T-helper 2 cell treated with Interferon-gamma antibody and Interleukin-4, amounts not matched to agents 100 ng/mL and 5 ng/mL, for 36 hours (primary cell): ENCODE measurements at regions not wholly inside any gene's neighbourhood (a gene's known extent, or its start where the extent isn't known, plus 50 kb on each side); places are given as distances from the start of the nearest gene placed in this dataset.

Experiments
- intact Hi-C: fragments of 100-400 bp; cut with micrococcal nuclease; formaldehyde crosslinking; loops from one replicate; pipeline ENCODE4 v1.15.1; 2023

GRCh38 chr22:46026899-46027210 is 49.9 kb upstream of the WNT7B start:
- intact Hi-C loops, result no loop called here

GRCh38 chr22:46027211-46028105 is 50.5 kb upstream of the WNT7B start:
- intact Hi-C loops, result no loop called here

- intact Hi-C loops, result no loop called here
Observed at GRCh38 chr22:46028106-46028991, 51.4 kb upstream of the WNT7B start.

GRCh38 chr22:46029036-46029435 is 52.1 kb upstream of the WNT7B start:
- intact Hi-C loops, result no loop called here

- intact Hi-C loops, result loop anchor here (10.0 kb wide), 1 partner anchor 785 kb away; the partner anchor contains the start of gene KIAA0930
Observed at GRCh38 chr22:46029574-46030200, 52.7 kb upstream of the WNT7B start.

- intact Hi-C loops, result loop anchor here (10.0 kb wide), 1 partner anchor 786 kb away; the partner anchor contains the start of gene KIAA0930
Observed at GRCh38 chr22:46030231-46030880, 53.4 kb upstream of the WNT7B start.

GRCh38 chr22:46031066-46031465 is 54.1 kb upstream of the WNT7B start:
- intact Hi-C loops, result loop anchor here (10.0 kb wide), 1 partner anchor 786 kb away; the partner anchor contains the start of gene KIAA0930

- intact Hi-C loops, result loop anchor here (10.0 kb wide), 1 partner anchor 787 kb away; the partner anchor contains the start of gene KIAA0930
Observed at GRCh38 chr22:46031557-46031956, 54.6 kb upstream of the WNT7B start.

- intact Hi-C loops, result loop anchor here (10.0 kb wide), 1 partner anchor 787 kb away; the partner anchor contains the start of gene KIAA0930
Observed at GRCh38 chr22:46031965-46032851, 55.2 kb upstream of the WNT7B start.

- intact Hi-C loops, result loop anchor here (10.0 kb wide), 1 partner anchor 789 kb away; the partner anchor contains the start of gene KIAA0930
Observed at GRCh38 chr22:46033256-46034200, 56.6 kb upstream of the WNT7B start.

GRCh38 chr22:46034480-46034879 is 57.5 kb upstream of the WNT7B start:
- intact Hi-C loops, result loop anchor here (10.0 kb wide), 1 partner anchor 790 kb away; the partner anchor contains the start of gene KIAA0930

- intact Hi-C loops, result loop anchor here (1.0 to 10.0 kb wide), 4 partner anchors 22 to 791 kb away; partner anchors contain the start of genes GTSE1 and KIAA0930
Observed at GRCh38 chr22:46035380-46035741, 58.4 kb upstream of the WNT7B start.

GRCh38 chr22:46035742-46036557 is 59.0 kb upstream of the WNT7B start:
- intact Hi-C loops, result loop anchor here (1.0 to 10.0 kb wide), 5 partner anchors 18 to 791 kb away; partner anchors contain the start of genes GTSE1 and KIAA0930

- intact Hi-C loops, result loop anchor here (1.0 to 10.0 kb wide), 2 partner anchors 18 to 792 kb away; partner anchors contain the start of gene KIAA0930
Observed at GRCh38 chr22:46036558-46037408, 59.8 kb upstream of the WNT7B start.

GRCh38 chr22:46038174-46038487 is 61.2 kb upstream of the WNT7B start:
- intact Hi-C loops, result loop anchor here (10.0 kb wide), 1 partner anchor 793 kb away; the partner anchor contains the start of gene KIAA0930
